Dedifferentiated amniotic fluid mesenchymal stem cell (primary cell): ENCODE measurements at regions not wholly inside any gene's neighbourhood (a gene's known extent, or its start where the extent isn't known, plus 50 kb on each side); places are given as distances from the start of the nearest gene placed in this dataset.
A peak's percentile ranks its signal among the peaks of the same experiment; 100 is the strongest.
"Not testable (repeated sequence)": the region's sequence is repeated elsewhere in the genome, so short reads cannot be mapped to it uniquely, and the experiment has no call there.

Experiments
- DNase-seq: peaks from one replicate; pipeline ENCODE4 v3.0.0-alpha.2; 2016; ENCODE audit errors: extremely low spot score

GRCh38 chr6:78583079-78583478, 284.3 kb upstream of the IRAK1BP1 start:
- no peak for DNase-seq

DNA sequence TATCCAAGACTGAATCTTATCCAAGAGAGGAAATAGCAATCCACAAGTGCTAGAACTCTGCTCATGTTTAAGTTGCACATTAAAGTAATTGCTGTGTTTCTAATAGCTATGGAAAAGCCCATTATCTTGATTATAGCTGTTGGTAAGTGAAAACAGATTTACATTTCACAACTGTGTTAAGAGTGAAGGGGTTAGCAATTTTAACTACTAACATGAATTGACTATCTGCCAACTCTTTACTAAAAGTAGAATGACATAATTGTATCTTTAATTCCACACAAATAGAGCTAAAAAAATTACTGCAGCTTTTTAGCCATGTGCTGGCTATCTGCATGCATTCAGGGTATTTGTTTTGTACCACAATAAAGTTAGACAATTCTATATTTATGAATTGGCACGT, 277.9 kb upstream of the IRAK1BP1 start:
- no peak for DNase-seq

DNA sequence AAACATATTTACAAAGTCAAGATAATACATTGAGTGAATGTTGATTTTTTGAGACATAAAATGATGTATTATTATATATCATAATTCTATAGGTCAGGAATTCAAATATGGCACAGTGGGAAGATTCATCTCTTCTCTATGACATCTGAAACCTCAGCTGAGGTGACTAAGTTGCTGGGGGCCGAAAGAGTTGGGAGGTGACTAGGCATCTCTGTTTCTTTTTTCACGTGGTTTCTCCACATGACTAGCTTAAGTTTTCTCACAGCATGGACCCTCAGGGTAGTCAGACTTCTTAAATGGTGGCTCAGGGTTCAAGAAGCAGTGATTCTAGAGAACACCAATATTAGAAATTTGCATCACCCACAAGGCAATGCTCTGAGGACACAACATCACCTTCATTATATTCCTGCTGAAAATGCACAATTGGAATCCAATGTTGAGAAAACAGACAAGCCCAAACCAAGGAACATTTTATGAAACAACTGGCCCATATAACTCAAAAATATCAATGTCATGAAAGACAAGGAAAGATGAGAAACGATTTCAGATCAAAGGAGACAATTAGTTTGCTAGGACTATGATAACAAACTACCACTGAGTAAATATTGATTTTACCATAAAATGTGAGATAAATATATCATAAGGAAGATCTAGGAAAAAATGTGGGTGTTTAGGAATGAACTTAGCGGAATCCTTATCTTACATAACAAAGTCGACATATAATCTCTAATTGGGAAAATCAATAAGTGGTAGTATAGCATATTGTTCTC, 273.3 kb upstream of the IRAK1BP1 start:
- no peak for DNase-seq

- DNase-seq = no peak
These were observed 272.7 kb upstream of the IRAK1BP1 start for GRCh38 chr6:78594668-78595066.

- no peak for DNase-seq
These were observed 269.4 kb upstream of the IRAK1BP1 start for GRCh38 chr6:78597966-78598365.

GRCh38 chr6:78598966-78599365, 268.4 kb upstream of the IRAK1BP1 start:
- peak; percentile 31 for DNase-seq

DNA sequence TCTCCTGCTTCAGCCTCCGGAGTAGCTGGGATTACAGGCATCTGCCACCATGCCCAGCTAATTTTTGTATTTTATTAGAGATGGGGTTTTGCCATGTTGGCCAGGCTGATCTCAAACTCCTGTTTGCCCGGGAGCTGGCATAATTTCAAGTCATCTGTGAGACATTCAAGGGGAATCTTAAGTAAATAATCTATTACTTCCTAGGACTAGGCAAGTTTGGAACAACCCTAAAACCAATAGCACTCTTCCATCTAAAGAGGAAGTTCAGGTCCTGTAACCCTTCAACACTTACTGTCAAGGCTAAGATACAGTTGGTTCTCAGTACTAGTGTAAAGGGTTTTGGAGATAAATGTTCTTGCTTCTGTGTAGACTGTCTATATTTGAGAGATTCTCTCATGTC, 267.8 kb upstream of the IRAK1BP1 start:
- no peak for DNase-seq

GRCh38 chr6:78605909-78606446, 261.4 kb upstream of the IRAK1BP1 start:
- peak; percentile 72 for DNase-seq

DNA sequence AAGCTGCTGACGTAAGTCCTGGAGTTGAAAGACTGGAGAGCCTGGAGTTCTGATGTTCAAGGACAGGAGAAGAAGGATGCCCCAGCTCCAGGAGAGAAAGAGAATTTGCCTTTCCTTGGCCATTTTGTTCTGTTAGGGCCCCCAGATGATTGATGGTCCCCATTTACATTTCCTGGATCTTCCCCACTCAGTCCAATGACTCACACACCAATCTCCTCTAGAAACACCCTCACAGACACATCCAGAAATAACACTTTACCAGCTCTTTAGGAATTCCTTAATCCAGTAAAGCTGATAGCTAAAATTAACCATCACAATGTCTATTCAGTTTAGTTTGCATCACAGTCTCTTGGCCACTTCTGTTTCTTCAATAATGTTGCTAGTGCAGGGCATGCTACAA, 260.2 kb upstream of the IRAK1BP1 start:
- no peak for DNase-seq

GRCh38 chr6:78611102-78611620, 256.2 kb upstream of the IRAK1BP1 start:
- no peak for DNase-seq

GRCh38 chr6:78611886-78612480, 255.4 kb upstream of the IRAK1BP1 start:
- no peak for DNase-seq

GRCh38 chr6:78614961-78615360, 252.4 kb upstream of the IRAK1BP1 start:
- no peak for DNase-seq

DNA sequence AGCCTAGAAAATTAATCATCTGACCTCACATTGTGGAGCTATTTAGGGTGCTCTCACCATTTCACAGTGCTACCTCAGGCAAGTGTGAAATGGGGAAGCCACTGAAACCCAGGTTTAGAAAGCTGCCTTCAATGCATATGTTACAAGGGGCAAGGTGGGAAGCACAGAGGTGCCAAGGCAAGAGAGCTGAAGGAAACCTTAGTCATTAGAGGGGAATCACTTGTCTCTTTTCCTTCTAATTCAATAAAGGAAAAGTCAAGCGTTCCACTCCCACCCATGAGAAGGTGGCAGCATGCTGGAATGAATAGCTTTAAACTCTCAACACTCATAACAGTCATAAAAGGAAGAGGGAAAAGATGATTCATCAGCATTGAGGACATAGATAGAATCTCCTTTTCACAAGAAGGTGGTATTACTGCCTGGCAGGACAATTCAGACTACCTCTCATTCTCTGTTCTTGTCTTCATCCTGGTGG, 251.9 kb upstream of the IRAK1BP1 start:
- no peak for DNase-seq

- DNase-seq = no peak
These were observed 248.4 kb upstream of the IRAK1BP1 start for GRCh38 chr6:78618970-78619369.

GRCh38 chr6:78623554-78623953, 243.8 kb upstream of the IRAK1BP1 start:
- DNase-seq = no peak

GRCh38 chr6:78629154-78629721, 238.1 kb upstream of the IRAK1BP1 start:
- no peak for DNase-seq

DNA sequence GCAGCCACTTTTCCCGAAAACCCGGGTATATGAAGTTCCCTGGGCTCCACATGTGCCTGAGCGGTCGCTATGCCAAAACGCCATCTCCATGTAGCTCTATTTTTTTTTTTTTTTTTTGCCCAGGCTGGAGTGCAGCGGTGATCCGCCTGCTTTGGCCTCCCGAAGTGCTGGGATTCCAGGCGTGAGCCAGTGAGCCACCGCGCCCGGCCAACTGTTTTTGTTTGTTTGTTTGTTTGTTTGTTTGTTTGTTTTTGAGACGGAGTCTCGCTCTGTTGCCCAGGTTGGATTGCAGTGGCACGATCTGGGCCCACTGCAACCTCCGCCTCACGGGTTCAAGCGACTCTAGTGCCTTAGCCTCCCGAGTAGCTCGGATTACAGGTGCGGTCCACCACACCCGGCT, 237.5 kb upstream of the IRAK1BP1 start:
- DNase-seq = no peak

- no peak for DNase-seq
These were observed 235.4 kb upstream of the IRAK1BP1 start for GRCh38 chr6:78631976-78632375.

GRCh38 chr6:78639111-78640110, 227.9 kb upstream of the IRAK1BP1 start:
- no peak for DNase-seq

- DNase-seq = not testable (repeated sequence)
These were observed 223.4 kb upstream of the IRAK1BP1 start for GRCh38 chr6:78643976-78644375.
